ENCODE measurements at regions not wholly inside any gene's neighbourhood (a gene's known extent, or its start where the extent isn't known, plus 50 kb on each side); places are given as distances from the start of the nearest gene placed in this dataset.

DNA sequence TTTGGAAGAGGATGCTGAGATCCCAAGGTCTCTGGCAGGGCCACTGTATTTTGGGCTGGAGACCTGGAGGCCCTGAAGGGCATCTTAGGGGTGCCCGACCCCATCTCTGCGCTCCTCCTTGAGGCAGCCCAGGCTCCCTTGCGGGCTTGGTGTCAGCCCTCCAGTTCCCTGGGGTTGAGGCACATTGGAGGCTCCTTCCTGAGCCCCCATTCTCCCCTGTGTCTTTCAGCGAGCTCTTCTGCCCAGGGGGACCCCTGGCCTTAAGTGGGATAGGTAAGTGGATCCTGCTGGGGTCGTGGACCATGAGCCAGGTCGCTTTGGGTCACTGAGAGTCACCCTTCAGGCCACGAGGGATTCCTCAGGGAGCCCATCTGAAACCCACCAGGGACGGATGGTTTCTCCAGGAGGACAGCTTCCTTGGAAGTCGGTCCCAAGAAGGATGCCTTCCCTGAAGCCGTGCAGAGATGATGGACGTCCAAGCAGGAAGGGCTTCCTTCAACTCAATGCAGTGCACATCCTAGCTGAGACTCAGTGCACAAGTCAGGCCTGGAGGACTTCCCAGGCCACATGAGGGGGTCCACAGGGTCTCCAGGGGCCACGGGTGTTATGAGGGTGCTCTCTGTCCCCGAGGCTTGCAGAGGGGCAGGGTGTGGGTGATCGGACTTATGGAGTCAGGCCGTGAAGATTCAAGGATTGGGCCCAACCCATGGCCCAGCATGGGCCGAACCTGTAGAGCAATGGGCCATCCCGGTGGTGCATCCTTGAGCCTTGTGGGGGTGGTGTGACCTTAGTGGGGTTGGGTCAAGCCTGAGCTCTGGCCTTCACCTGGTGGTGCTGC lies 224.3 kb downstream of the SNRPN start:
- TF ChIP-seq EZH2 (IDR thresholded peaks at IDR 0.05; ENCODE audit: borderline replicate concordance, insufficient read depth, low read depth, low read length, poor library complexity, severe bottlenecking) (no peak), CTCF (IDR thresholded peaks at IDR 0.05) (no peak)
